ENCODE measurements at regions not wholly inside any gene's neighbourhood (a gene's known extent, or its start where the extent isn't known, plus 50 kb on each side); places are given as distances from the start of the nearest gene placed in this dataset.

- TF ChIP-seq CTCF (IDR thresholded peaks at IDR 0.05; ENCODE audit: low read length) (no peak), EZH2 (IDR thresholded peaks at IDR 0.05; ENCODE audit: borderline replicate concordance, low read length) (no peak)
These were observed 329.7 kb downstream of the CWC27 start for GRCh38 chr5:65098393-65098792.
